ENCODE measurements at regions not wholly inside any gene's neighbourhood (a gene's known extent, or its start where the extent isn't known, plus 50 kb on each side); places are given as distances from the start of the nearest gene placed in this dataset.

GRCh38 chr10:109205929-109206585, 717.3 kb downstream of the XPNPEP1 start:
- Histone ChIP-seq H3K9me3 (ENCODE audit: low read length) (no peaks in the 10 kb centered on the region), H3K4me2 (ENCODE audit: low read length) (no peak overlapping the region), H3K27ac (ENCODE audit: low read length) (no peak overlapping the region), H3K9me2 (ENCODE audit: insufficient read depth, low read length) (no peaks in the 10 kb centered on the region), H3K9ac (ENCODE audit: low read length) (no peak overlapping the region), H3K27me3 (ENCODE audit: insufficient read depth, low read depth, low read length) (no peaks in the 10 kb centered on the region), H3K79me2 (replicated peaks; ENCODE audit: insufficient read depth, low read length) (no peaks in the 10 kb centered on the region), H3F3A (ENCODE audit: insufficient read depth, low read length, poor library complexity, severe bottlenecking) (no peaks in the 10 kb centered on the region), H4K20me1 (ENCODE audit: insufficient read depth) (no peaks in the 10 kb centered on the region), H3K4me3 (ENCODE audit: low read length) (no peak overlapping the region), H3K36me3 (ENCODE audit: insufficient read depth, low read length) (no peaks in the 10 kb centered on the region), H2AFZ (ENCODE audit: low read depth, low read length) (no peak overlapping the region)
- TF ChIP-seq CTCF (IDR thresholded peaks at IDR 0.05; ENCODE audit: poor library complexity, severe bottlenecking) (no peak), SMC3 (conservative IDR thresholded peaks at IDR 0.05; ENCODE audit: poor library complexity) (no peak), TAF1 (IDR thresholded peaks at IDR 0.05; ENCODE audit: low read depth) (no peak), EP300 (conservative IDR thresholded peaks at IDR 0.05; ENCODE audit: poor library complexity, severe bottlenecking) (no peak), MXI1 (conservative IDR thresholded peaks at IDR 0.05; ENCODE audit: poor library complexity, severe bottlenecking) (no peak), EZH2 (IDR thresholded peaks at IDR 0.05; ENCODE audit: borderline replicate concordance, insufficient read depth, low read length, poor library complexity, severe bottlenecking) (no peak), REST (IDR thresholded peaks at IDR 0.05; ENCODE audit: borderline replicate concordance) (no peak), RAD21 (conservative IDR thresholded peaks at IDR 0.05) (no peak), POLR2AphosphoS5 (IDR thresholded peaks at IDR 0.05) (no peak)

- no peak overlapping the region for H2AFZ ChIP-seq (ENCODE audit: low read depth, low read length)
These were observed 719.5 kb downstream of the XPNPEP1 start for GRCh38 chr10:109203646-109204353.

More at GRCh38 chr10:109203646-109204353, 719.5 kb downstream of the XPNPEP1 start:
- Histone ChIP-seq H3K9me3 (ENCODE audit: low read length) (no peaks in the 10 kb centered on the region), H3K36me3 (ENCODE audit: insufficient read depth, low read length) (no peaks in the 10 kb centered on the region), H3K4me3 (ENCODE audit: low read length) (no peak overlapping the region), H3K9me2 (ENCODE audit: insufficient read depth, low read length) (no peaks in the 10 kb centered on the region), H3K9ac (ENCODE audit: low read length) (no peak overlapping the region), H4K20me1 (ENCODE audit: insufficient read depth) (no peaks in the 10 kb centered on the region), H3K4me2 (ENCODE audit: low read length) (no peak overlapping the region), H3K27ac (ENCODE audit: low read length) (no peak overlapping the region), H3F3A (ENCODE audit: insufficient read depth, low read length, poor library complexity, severe bottlenecking) (no peaks in the 10 kb centered on the region), H3K27me3 (ENCODE audit: insufficient read depth, low read depth, low read length) (no peaks in the 10 kb centered on the region), H3K79me2 (replicated peaks; ENCODE audit: insufficient read depth, low read length) (no peaks in the 10 kb centered on the region)
- TF ChIP-seq MXI1 (conservative IDR thresholded peaks at IDR 0.05; ENCODE audit: poor library complexity, severe bottlenecking) (no peak), POLR2AphosphoS5 (IDR thresholded peaks at IDR 0.05) (no peak), EZH2 (IDR thresholded peaks at IDR 0.05; ENCODE audit: borderline replicate concordance, insufficient read depth, low read length, poor library complexity, severe bottlenecking) (no peak), EP300 (conservative IDR thresholded peaks at IDR 0.05; ENCODE audit: poor library complexity, severe bottlenecking) (no peak), RAD21 (conservative IDR thresholded peaks at IDR 0.05) (no peak), SMC3 (conservative IDR thresholded peaks at IDR 0.05; ENCODE audit: poor library complexity) (no peak), CTCF (IDR thresholded peaks at IDR 0.05; ENCODE audit: poor library complexity, severe bottlenecking) (no peak), REST (IDR thresholded peaks at IDR 0.05; ENCODE audit: borderline replicate concordance) (no peak), TAF1 (IDR thresholded peaks at IDR 0.05; ENCODE audit: low read depth) (no peak)
